ENCODE measurements at regions not wholly inside any gene's neighbourhood (a gene's known extent, or its start where the extent isn't known, plus 50 kb on each side); places are given as distances from the start of the nearest gene placed in this dataset.
"Not testable (repeated sequence)": the region's sequence is repeated elsewhere in the genome, so short reads cannot be mapped to it uniquely, and the experiment has no call there.

DNA sequence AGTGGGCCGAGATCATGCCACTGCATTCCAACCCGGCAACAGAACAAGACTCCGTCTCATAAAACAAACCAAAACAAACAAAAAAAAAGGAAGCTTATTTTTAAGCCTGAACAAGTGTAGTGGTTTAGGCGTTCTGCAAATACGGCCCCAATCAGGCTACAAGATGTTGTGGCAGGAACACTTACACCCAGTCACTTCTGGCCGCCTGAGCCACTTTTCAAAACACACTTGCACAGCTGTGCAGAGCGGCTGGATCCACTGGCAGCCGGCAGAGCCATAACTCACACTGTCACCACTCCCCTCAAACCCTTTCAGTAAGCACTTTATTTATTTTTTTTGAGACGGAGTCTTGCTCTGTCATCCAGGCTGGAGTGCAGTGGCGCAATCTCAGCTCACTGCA lies 81.0 kb upstream of the FRG2C start:
- H3K27ac ChIP-seq (ENCODE audit: low read length, poor library complexity, severe bottlenecking); H2BK120ac ChIP-seq (ENCODE audit: low read depth, low read length); H4K91ac ChIP-seq (ENCODE audit: low read length); H3K14ac ChIP-seq (ENCODE audit: low read length in 2 of 2); H2AFZ ChIP-seq (ENCODE audit: low read depth, low read length); H3K9ac ChIP-seq (ENCODE audit: low read length); H2BK12ac ChIP-seq (ENCODE audit: low read length in 2 of 2); H3K79me1 ChIP-seq (replicated peaks; ENCODE audit: low read length, poor library complexity, severe bottlenecking); H3K23ac ChIP-seq (ENCODE audit: low read length in 2 of 2); H2BK15ac ChIP-seq (ENCODE audit: low read depth, poor library complexity, severe bottlenecking); H3K4ac ChIP-seq (ENCODE audit: low read depth in 1 of 2, low read length in 2 of 2); H3K18ac ChIP-seq (ENCODE audit: low read depth in 1 of 2, low read length in 2 of 2); H3K36me3 ChIP-seq (ENCODE audit: control insufficient read depth in 1 of 2, insufficient read depth in 2 of 2, low read depth in 1 of 2, low read length in 2 of 2); H2BK5ac ChIP-seq (ENCODE audit: low read depth, low read length, poor library complexity, severe bottlenecking); H3K4me1 ChIP-seq (ENCODE audit: control insufficient read depth, insufficient read depth, low read depth, low read length); H2AK5ac ChIP-seq (ENCODE audit: low read length, severe bottlenecking); H4K8ac ChIP-seq (ENCODE audit: low read length); H3K4me3 ChIP-seq (ENCODE audit: insufficient read depth in 1 of 2, low read depth in 1 of 2, low read length in 2 of 2); H3K4me2 ChIP-seq (ENCODE audit: low read length, poor library complexity, severe bottlenecking); DNase-seq; H3K9me3 ChIP-seq (ENCODE audit: control insufficient read depth, low read length): not testable (repeated sequence)
- 25% methylated on average over 7 of the region's 10 CpGs for WGBS
- H3K27me3 ChIP-seq (ENCODE audit: control insufficient read depth in 1 of 2, insufficient read depth in 1 of 2, low read length in 2 of 2), result peaks cover 6 to 25% of the 10 kb centered on the region in 2 experiments

DNA sequence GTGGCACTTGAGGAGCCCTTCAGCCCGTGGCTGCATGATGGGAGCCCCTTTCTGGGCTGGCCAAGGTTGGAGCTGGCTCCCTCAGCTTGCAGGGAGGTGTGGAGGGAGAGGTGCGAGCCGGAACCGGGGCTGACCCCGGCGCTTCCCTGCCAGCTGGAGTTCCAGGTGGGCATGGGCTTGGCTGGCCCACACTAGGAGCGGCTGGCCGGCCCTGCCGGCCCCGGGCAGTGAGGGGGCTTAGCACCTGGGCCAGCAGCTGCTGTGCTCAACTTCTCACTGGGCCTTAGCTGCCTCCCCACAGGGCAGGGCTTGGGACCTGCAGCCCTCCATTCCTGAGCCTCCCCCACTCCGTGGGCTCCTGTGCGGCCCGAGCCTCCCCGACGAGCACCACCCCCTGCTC lies 76.4 kb upstream of the FRG2C start:
- 92% methylated on average over 14 of the region's 15 CpGs for WGBS
- H3K9me3 ChIP-seq (ENCODE audit: control insufficient read depth, low read length); H2BK12ac ChIP-seq (ENCODE audit: low read length in 2 of 2); H3K23ac ChIP-seq (ENCODE audit: low read length in 2 of 2); H3K4me2 ChIP-seq (ENCODE audit: low read length, poor library complexity, severe bottlenecking); H4K8ac ChIP-seq (ENCODE audit: low read length); H4K91ac ChIP-seq (ENCODE audit: low read length); H3K27ac ChIP-seq (ENCODE audit: low read length, poor library complexity, severe bottlenecking); H3K4me3 ChIP-seq (ENCODE audit: insufficient read depth in 1 of 2, low read depth in 1 of 2, low read length in 2 of 2); H3K27me3 ChIP-seq (ENCODE audit: control insufficient read depth in 1 of 2, insufficient read depth in 1 of 2, low read length in 2 of 2); H3K4ac ChIP-seq (ENCODE audit: low read depth in 1 of 2, low read length in 2 of 2); H2AK5ac ChIP-seq (ENCODE audit: low read length, severe bottlenecking); H3K9ac ChIP-seq (ENCODE audit: low read length); H2BK120ac ChIP-seq (ENCODE audit: low read depth, low read length); H2AFZ ChIP-seq (ENCODE audit: low read depth, low read length); H2BK15ac ChIP-seq (ENCODE audit: low read depth, poor library complexity, severe bottlenecking); H3K36me3 ChIP-seq (ENCODE audit: control insufficient read depth in 1 of 2, insufficient read depth in 2 of 2, low read depth in 1 of 2, low read length in 2 of 2); H2BK5ac ChIP-seq (ENCODE audit: low read depth, low read length, poor library complexity, severe bottlenecking); H3K14ac ChIP-seq (ENCODE audit: low read length in 2 of 2); H3K18ac ChIP-seq (ENCODE audit: low read depth in 1 of 2, low read length in 2 of 2); H3K4me1 ChIP-seq (ENCODE audit: control insufficient read depth, insufficient read depth, low read depth, low read length); DNase-seq; H3K79me1 ChIP-seq (replicated peaks; ENCODE audit: low read length, poor library complexity, severe bottlenecking): not testable (repeated sequence)

DNA sequence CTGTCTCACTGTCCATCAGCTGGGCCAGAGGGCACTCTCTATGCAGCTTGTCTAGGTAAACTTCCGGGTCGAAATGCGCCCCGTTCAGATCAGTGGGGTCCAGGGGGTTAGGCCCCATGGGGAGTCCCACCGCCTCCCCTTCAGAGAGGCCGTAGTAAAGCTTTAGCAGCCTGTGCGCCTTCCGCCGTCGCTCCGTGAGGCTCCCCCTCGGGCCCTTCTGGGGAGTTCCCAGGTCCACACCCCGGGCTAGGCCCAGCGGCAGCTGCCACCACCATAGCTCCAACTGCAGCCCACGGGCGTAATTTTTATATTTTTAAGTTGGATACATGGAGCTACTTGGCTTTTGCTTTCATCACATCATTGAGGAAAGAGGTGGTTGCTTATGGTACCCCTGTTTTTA lies 73.7 kb upstream of the FRG2C start:
- H4K91ac ChIP-seq (ENCODE audit: low read length); H2AK5ac ChIP-seq (ENCODE audit: low read length, severe bottlenecking); H4K8ac ChIP-seq (ENCODE audit: low read length); H2BK12ac ChIP-seq (ENCODE audit: low read length in 2 of 2); H3K27me3 ChIP-seq (ENCODE audit: control insufficient read depth in 1 of 2, insufficient read depth in 1 of 2, low read length in 2 of 2); H3K4me2 ChIP-seq (ENCODE audit: low read length, poor library complexity, severe bottlenecking); H3K23ac ChIP-seq (ENCODE audit: low read length in 2 of 2); H3K18ac ChIP-seq (ENCODE audit: low read depth in 1 of 2, low read length in 2 of 2); H2BK120ac ChIP-seq (ENCODE audit: low read depth, low read length); H3K9ac ChIP-seq (ENCODE audit: low read length); H3K27ac ChIP-seq (ENCODE audit: low read length, poor library complexity, severe bottlenecking); H2AFZ ChIP-seq (ENCODE audit: low read depth, low read length); DNase-seq; H3K79me1 ChIP-seq (replicated peaks; ENCODE audit: low read length, poor library complexity, severe bottlenecking); H3K4me1 ChIP-seq (ENCODE audit: control insufficient read depth, insufficient read depth, low read depth, low read length); H3K4me3 ChIP-seq (ENCODE audit: insufficient read depth in 1 of 2, low read depth in 1 of 2, low read length in 2 of 2); H3K9me3 ChIP-seq (ENCODE audit: control insufficient read depth, low read length); H3K4ac ChIP-seq (ENCODE audit: low read depth in 1 of 2, low read length in 2 of 2); H3K14ac ChIP-seq (ENCODE audit: low read length in 2 of 2); H3K36me3 ChIP-seq (ENCODE audit: control insufficient read depth in 1 of 2, insufficient read depth in 2 of 2, low read depth in 1 of 2, low read length in 2 of 2); H2BK5ac ChIP-seq (ENCODE audit: low read depth, low read length, poor library complexity, severe bottlenecking); H2BK15ac ChIP-seq (ENCODE audit: low read depth, poor library complexity, severe bottlenecking): not testable (repeated sequence)
- 66% methylated on average over 12 of the region's 16 CpGs for WGBS

DNA sequence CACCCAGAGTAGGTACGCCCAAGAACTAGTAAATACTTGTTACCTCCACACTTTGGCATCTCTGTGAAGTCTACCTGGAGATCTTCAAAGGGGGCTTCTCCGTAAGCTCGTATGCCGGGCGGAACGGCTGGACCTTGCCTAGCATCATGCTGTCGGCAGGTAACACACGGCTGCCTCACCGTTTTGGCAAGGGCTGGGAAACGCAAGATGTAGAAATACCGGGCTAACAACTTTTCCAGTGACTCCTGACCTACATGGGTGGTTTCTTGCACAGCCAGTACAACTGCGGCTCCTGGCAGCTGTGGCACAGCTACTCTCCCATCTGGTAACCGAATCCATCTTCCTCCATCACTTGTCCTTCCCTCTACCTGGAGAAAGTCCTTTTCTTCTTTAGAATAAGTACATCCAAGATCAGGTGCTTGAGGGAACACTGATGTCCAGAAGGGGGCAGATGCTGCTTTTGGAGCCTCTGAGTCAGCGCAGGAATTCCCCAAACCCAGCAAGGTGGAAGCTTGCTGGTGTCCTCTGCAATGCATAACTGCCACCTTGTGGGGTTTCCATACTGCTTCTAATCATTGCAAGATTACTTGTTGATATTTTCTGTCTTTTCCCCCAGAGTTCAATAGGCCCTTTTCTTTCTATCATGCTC lies 59.7 kb upstream of the FRG2C start:
- not testable (repeated sequence) for H4K8ac ChIP-seq (ENCODE audit: low read length); H3K4me2 ChIP-seq (ENCODE audit: low read length, poor library complexity, severe bottlenecking); H2BK12ac ChIP-seq (ENCODE audit: low read length in 2 of 2); H2AK5ac ChIP-seq (ENCODE audit: low read length, severe bottlenecking); H3K27me3 ChIP-seq (ENCODE audit: control insufficient read depth in 1 of 2, insufficient read depth in 1 of 2, low read length in 2 of 2); H3K14ac ChIP-seq (ENCODE audit: low read length in 2 of 2); H3K4me3 ChIP-seq (ENCODE audit: insufficient read depth in 1 of 2, low read depth in 1 of 2, low read length in 2 of 2); H4K91ac ChIP-seq (ENCODE audit: low read length); H3K36me3 ChIP-seq (ENCODE audit: control insufficient read depth in 1 of 2, insufficient read depth in 2 of 2, low read depth in 1 of 2, low read length in 2 of 2); H2BK120ac ChIP-seq (ENCODE audit: low read depth, low read length); H3K9me3 ChIP-seq (ENCODE audit: control insufficient read depth, low read length); DNase-seq; H2BK15ac ChIP-seq (ENCODE audit: low read depth, poor library complexity, severe bottlenecking); H3K27ac ChIP-seq (ENCODE audit: low read length, poor library complexity, severe bottlenecking); H3K4ac ChIP-seq (ENCODE audit: low read depth in 1 of 2, low read length in 2 of 2); H3K18ac ChIP-seq (ENCODE audit: low read depth in 1 of 2, low read length in 2 of 2); H3K23ac ChIP-seq (ENCODE audit: low read length in 2 of 2); H2AFZ ChIP-seq (ENCODE audit: low read depth, low read length); H3K4me1 ChIP-seq (ENCODE audit: control insufficient read depth, insufficient read depth, low read depth, low read length); H3K79me1 ChIP-seq (replicated peaks; ENCODE audit: low read length, poor library complexity, severe bottlenecking); H3K9ac ChIP-seq (ENCODE audit: low read length); H2BK5ac ChIP-seq (ENCODE audit: low read depth, low read length, poor library complexity, severe bottlenecking)
- WGBS, result 76% methylated on average over 14 of the region's 14 CpGs

Measured in mesenchymal stem cell (in vitro differentiated cells and primary cell).